Activated naive CD4-positive, alpha-beta T cell treated with anti-CD3 and anti-CD28 coated beads, Interleukin-2, amount 10 ng/mL, durations not matched to agents 7 days and 5 days (primary cell): ENCODE measurements at regions not wholly inside any gene's neighbourhood (a gene's known extent, or its start where the extent isn't known, plus 50 kb on each side); places are given as distances from the start of the nearest gene placed in this dataset.
"Not testable (repeated sequence)": the region's sequence is repeated elsewhere in the genome, so short reads cannot be mapped to it uniquely, and the experiment has no call there.

Experiments
- CTCF ChIA-PET: fragments of 350-600 bp; sonication (Branson Sonifier 250); formaldehyde crosslinking; loops from one replicate; lab custom pipeline; 2021; ENCODE audit warnings: antibody characterized with exemption; lab: Charles Lee
- DNase-seq: peaks from one replicate; pipeline ENCODE4 v3.0.0-alpha.2; 2020
- H3K27ac Mint-ChIP-seq: one replicate; pipeline ENCODE4 v1.8.0; 2021; ENCODE audit warnings: mild to moderate bottlenecking, moderate library complexity, mixed read lengths
- H3K27me3 Mint-ChIP-seq: one replicate; pipeline ENCODE4 v1.8.0; 2021; ENCODE audit warnings: mild to moderate bottlenecking, mixed read lengths
- H3K36me3 Mint-ChIP-seq: one replicate; pipeline ENCODE4 v1.8.0; 2021; ENCODE audit warnings: mixed read lengths
- H3K4me1 Mint-ChIP-seq: one replicate; pipeline ENCODE4 v1.8.0; 2021; ENCODE audit warnings: mixed read lengths
- H3K4me3 Mint-ChIP-seq: one replicate; pipeline ENCODE4 v1.8.0; 2021; ENCODE audit warnings: mild to moderate bottlenecking, moderate library complexity, mixed read lengths
- H3K9me3 Mint-ChIP-seq: one replicate; pipeline ENCODE4 v1.8.0; 2021; ENCODE audit warnings: mixed read lengths

DNA sequence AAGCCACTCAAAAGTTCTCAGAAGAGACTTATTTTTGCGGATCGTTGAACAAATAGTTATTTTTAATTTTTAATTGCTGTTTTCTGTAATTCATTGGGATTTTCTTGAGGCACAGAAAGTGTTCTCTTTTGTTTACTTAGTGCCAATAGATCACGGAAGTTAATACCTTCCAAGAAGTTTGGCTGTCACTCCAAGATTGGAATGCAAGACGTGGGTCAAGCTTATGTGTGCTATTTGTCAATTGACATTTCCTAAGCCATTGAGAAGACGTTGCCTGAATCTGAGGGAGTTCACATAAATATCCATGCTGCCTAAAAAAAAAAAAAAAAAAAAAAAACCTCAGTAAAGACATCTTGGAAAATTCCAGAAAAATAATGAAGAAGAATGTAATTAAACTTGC lies 1071.4 kb upstream of the ADGRB3 start:
- Mint-ChIP-seq H3K4me1 (no peaks in the 10 kb centered on the region), H3K4me3 (no peak overlapping the region), H3K27ac (no peak overlapping the region), H3K27me3 (no peaks in the 10 kb centered on the region), H3K36me3 (no peaks in the 10 kb centered on the region), H3K9me3 (peaks cover under 1% of the 10 kb centered on the region)
- CTCF ChIA-PET = no interaction called here
- no peak for DNase-seq

DNA sequence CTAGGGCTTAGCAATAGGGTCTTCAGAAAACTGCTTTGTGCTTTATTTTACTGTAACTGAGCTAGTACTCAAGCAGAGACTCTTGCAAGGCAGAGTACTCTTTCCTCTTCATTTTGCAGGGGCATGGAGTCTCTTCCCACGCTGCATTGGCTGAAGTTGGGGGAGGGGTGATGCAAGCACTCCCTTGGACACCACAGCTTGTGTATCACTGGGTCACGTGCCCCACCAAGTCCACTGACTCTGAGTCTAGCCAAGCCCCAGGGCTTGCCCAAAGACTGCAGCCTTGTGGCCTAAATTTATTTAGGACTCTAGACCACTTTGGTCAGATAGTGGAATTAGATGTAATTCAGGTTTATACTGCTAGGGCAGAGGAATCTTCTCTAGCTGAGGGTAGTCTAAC lies 1075.0 kb upstream of the ADGRB3 start:
- peaks cover 14% of the 10 kb centered on the region for H3K9me3 Mint-ChIP-seq
- H3K27ac Mint-ChIP-seq = no peak overlapping the region
- H3K27me3 Mint-ChIP-seq = no peaks in the 10 kb centered on the region
- CTCF ChIA-PET = no interaction called here
- H3K4me3 Mint-ChIP-seq = no peak overlapping the region
- DNase-seq = no peak
- no peaks in the 10 kb centered on the region for H3K4me1 Mint-ChIP-seq
- H3K36me3 Mint-ChIP-seq = no peaks in the 10 kb centered on the region

DNA sequence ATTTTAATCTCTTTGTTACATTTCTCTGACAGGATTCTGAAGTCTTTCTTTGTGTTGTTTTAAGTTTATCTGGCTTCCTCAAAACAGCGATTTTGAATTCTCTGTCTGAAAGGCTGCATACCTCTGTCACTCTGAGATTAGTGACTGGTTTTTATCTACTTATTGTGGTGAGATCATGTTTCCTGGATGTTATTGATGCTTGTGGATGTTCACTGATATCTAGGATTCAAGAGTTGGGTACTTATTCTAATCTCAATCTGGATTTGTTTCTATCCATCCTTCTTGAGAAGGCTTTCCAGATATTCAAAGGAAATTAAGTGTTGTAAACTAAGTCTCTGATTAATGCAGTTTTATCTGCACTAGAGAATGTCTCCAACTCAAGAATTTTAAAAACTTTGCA lies 1076.1 kb upstream of the ADGRB3 start:
- CTCF ChIA-PET = no interaction called here
- Mint-ChIP-seq H3K9me3 (peaks cover 16% of the 10 kb centered on the region), H3K4me1 (no peaks in the 10 kb centered on the region), H3K27ac (no peak overlapping the region), H3K36me3 (no peaks in the 10 kb centered on the region), H3K27me3 (no peaks in the 10 kb centered on the region), H3K4me3 (no peak overlapping the region)
- DNase-seq = no peak

DNA sequence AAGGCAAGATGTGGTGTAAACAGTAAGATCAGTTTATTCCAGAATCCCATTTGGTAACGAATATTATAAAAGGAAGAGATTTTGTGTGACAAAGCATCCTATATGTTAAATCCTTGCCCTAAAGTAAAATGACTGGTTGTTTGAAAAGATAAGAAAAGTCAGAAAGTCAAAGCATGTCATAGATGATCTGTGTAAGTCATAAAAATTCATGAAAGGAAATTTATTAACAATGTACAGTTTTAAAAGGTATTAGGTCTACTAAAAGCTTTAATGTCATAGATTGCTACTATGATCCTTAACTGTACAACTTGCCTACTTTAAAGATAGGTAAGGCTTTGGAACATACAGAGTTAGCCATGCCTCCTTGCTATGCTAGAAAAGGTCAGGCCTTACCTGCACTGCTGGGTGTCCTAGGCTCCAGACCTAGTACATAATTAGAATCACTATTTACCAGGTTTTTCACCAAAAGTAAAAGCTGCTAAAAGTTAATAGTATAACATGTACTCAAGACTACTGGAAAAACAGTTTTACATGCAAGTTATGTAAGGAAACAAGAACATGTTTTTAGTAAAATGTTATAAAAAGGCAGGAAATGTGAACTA lies 1090.1 kb upstream of the ADGRB3 start:
- Mint-ChIP-seq H3K4me3 (no peak overlapping the region), H3K4me1 (no peaks in the 10 kb centered on the region), H3K36me3 (no peaks in the 10 kb centered on the region), H3K27ac (no peak overlapping the region), H3K27me3 (no peaks in the 10 kb centered on the region), H3K9me3 (peaks cover 23% of the 10 kb centered on the region)
- no peak for DNase-seq
- CTCF ChIA-PET = no interaction called here

DNA sequence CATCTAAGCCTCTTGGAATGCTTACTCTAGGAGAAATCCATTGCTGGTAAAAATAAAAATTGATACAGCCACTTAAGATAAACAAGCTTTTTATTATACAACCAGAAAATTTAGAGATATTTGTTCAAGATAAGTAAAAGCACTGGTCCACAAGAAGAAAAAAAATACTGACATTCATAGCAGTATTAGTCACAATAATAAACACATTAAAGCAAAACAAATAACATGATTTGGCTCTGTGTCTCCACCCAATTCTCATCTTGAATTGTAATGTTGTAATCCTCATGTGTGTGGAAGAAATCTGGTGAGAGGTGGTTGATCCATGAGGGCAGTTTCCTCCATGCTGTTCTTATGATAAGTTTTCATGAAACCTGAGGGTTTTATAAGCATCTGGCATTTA lies 1093.5 kb upstream of the ADGRB3 start:
- Mint-ChIP-seq H3K27me3 (no peaks in the 10 kb centered on the region), H3K9me3 (peaks cover 20% of the 10 kb centered on the region), H3K4me3 (no peak overlapping the region), H3K36me3 (no peaks in the 10 kb centered on the region), H3K4me1 (no peaks in the 10 kb centered on the region), H3K27ac (no peak overlapping the region)
- CTCF ChIA-PET = no interaction called here
- no peak for DNase-seq

DNA sequence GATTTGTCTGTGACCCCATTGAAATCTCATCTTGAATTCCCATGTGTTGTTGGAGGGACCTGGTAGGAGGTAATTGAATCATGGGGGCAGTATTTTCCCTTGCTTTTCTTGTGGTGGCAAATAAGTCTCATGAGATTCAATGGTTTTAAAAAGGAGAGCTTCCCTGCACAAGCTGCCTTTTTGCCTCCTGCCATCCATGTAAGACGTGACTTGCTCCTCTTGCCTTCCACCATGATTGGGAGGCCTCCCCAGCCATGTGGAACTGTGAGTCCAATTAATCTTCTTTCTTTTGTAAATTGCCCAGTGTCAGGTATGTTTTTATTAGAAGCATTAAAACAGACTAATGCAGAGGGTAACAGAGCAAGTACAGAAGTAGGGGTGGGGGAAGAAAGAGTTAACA lies 1097.0 kb upstream of the ADGRB3 start:
- H3K36me3 Mint-ChIP-seq = no peaks in the 10 kb centered on the region
- no peaks in the 10 kb centered on the region for H3K27me3 Mint-ChIP-seq
- no peak overlapping the region for H3K4me3 Mint-ChIP-seq
- CTCF ChIA-PET = no interaction called here
- H3K4me1 Mint-ChIP-seq = no peaks in the 10 kb centered on the region
- DNase-seq = no peak
- peaks cover 10% of the 10 kb centered on the region for H3K9me3 Mint-ChIP-seq
- H3K27ac Mint-ChIP-seq = no peak overlapping the region

DNA sequence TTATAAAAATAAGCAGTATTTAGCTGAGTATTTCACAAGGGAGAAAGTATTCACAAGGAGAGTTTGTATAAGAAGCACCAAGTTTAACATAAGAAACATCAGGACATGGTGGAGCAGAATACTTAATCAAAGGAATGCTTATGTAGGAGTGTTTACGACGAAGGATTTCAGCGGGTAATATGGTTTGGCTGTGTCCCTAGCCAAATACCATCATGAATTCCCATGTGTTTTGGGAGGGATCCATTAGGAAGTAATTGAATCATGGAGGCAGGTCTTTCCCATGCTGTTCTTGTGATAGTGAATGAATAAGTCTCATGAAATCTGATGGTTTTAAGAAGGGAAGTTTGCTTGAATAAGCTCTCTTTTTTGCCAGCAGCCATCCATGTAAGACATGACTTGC lies 1099.1 kb upstream of the ADGRB3 start:
- Mint-ChIP-seq H3K9me3 (peaks cover 5% of the 10 kb centered on the region), H3K27me3 (no peaks in the 10 kb centered on the region), H3K36me3 (no peaks in the 10 kb centered on the region), H3K4me3 (no peak overlapping the region), H3K4me1 (no peaks in the 10 kb centered on the region), H3K27ac (no peak overlapping the region)
- CTCF ChIA-PET = no interaction called here
- no peak for DNase-seq

DNA sequence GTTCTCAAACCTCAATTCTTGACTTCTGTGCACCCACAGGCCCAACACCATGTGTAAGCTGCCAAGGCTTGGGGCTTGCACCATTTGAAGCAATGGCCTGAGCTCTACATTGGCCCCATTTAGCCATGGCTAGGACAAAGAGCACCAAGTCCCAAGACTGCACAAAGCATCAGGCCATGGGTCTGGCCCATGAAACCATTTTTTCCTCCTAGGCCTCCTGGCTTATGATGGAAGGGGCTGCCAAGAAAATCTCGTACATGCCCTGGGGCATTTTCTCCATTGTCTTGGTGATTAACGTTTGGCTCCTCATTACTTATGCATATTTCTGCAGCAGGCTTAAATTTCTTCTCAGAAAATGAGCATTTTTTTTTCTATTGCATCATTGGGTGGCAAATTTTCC lies 1128.7 kb upstream of the ADGRB3 start:
- Mint-ChIP-seq H3K27me3 (no peaks in the 10 kb centered on the region), H3K27ac (no peak overlapping the region), H3K36me3 (no peaks in the 10 kb centered on the region), H3K4me1 (no peaks in the 10 kb centered on the region), H3K9me3 (peaks cover 20% of the 10 kb centered on the region), H3K4me3 (no peak overlapping the region)
- no peak for DNase-seq
- CTCF ChIA-PET = no interaction called here

DNA sequence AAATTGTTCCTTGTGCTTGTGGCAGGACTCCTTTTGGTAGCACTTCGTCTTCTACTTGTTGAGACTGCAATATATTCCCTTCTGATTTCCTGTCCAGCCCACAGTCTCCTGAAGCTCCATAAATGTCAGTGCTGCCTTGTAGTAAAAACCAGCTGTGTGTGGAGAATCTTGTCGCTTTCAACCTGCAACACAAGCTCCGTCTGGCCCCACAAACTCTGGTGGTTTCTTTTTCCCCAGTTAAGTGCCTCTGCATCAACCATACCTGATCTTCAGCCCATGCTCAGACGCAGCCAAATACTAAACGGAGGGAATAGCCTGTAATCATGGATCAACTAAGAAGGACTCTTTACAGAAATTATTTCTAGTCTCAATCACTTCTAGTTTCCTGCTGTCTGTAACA lies 1133.3 kb upstream of the ADGRB3 start:
- DNase-seq = no peak
- CTCF ChIA-PET = no interaction called here
- Mint-ChIP-seq H3K27ac (no peak overlapping the region), H3K4me3 (no peak overlapping the region), H3K36me3 (no peaks in the 10 kb centered on the region), H3K9me3 (peaks cover 8% of the 10 kb centered on the region), H3K4me1 (no peaks in the 10 kb centered on the region), H3K27me3 (no peaks in the 10 kb centered on the region)

DNA sequence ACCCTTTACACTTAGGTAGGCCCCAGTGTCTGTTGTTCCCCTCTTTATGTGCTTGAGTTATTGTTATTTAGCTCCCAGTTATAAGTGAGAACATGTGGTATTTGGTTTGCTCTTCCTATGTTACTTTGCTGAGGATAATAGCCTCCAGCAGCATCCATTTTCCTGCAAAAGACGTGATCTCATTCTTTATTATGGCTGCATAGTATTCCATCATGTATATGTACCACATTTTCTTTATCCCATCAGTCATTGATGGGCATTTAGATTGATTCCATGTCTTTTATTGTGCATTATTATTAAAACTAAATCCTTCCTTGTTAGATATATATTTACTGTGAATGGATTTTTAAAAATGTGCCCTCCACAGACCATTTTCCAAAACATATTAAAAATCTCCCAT lies 1137.3 kb upstream of the ADGRB3 start:
- H3K27ac Mint-ChIP-seq = no peak overlapping the region
- no peaks in the 10 kb centered on the region for H3K36me3 Mint-ChIP-seq
- no peak for DNase-seq
- CTCF ChIA-PET = no interaction called here
- H3K27me3 Mint-ChIP-seq = no peaks in the 10 kb centered on the region
- H3K4me3 Mint-ChIP-seq = no peak overlapping the region
- peaks cover 4% of the 10 kb centered on the region for H3K9me3 Mint-ChIP-seq
- no peaks in the 10 kb centered on the region for H3K4me1 Mint-ChIP-seq

DNA sequence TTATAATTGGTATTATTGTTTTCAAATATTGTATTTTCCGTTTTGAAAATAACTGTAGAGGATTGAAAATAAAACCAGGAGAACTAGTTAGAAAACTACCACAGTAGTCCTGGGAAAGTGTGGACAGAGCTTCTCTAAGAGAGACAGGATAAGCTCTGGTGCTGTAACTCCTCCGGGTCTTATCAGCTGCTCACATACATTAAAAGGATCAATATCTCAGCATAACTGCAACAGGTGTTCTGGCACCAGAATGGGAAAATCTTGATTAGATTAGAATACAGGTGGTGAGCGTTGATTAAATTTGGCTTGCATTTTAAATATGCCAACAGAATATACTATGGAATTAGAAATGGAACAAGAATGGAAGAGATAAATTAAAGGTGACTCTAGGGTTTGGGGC lies 1138.9 kb upstream of the ADGRB3 start:
- Mint-ChIP-seq H3K27ac (no peak overlapping the region), H3K36me3 (no peaks in the 10 kb centered on the region), H3K4me1 (no peaks in the 10 kb centered on the region), H3K4me3 (no peak overlapping the region), H3K27me3 (no peaks in the 10 kb centered on the region), H3K9me3 (peaks cover 3% of the 10 kb centered on the region)
- DNase-seq = no peak
- CTCF ChIA-PET = no interaction called here

DNA sequence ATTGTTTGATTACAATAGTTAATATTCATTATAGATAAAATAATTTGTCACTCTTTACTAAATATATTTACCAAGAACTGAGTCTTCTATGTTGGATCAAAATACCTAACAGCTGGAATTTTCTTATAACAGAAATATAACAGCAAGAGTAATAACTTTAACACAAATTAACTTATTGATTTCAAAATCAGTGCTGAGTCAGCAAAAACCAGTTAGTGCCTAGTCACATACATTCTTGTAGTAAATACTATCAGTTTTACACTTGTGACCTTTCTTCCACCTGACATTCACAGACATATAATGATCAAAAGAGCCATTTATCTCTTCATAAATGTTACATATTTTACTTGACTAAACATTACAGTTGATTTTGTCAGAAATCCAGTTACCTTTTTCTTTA lies 1141.4 kb upstream of the ADGRB3 start:
- Mint-ChIP-seq H3K27me3 (no peaks in the 10 kb centered on the region), H3K4me3 (no peak overlapping the region), H3K4me1 (no peaks in the 10 kb centered on the region), H3K9me3 (peaks cover 11% of the 10 kb centered on the region), H3K36me3 (no peaks in the 10 kb centered on the region), H3K27ac (no peak overlapping the region)
- CTCF ChIA-PET = no interaction called here
- no peak for DNase-seq

DNA sequence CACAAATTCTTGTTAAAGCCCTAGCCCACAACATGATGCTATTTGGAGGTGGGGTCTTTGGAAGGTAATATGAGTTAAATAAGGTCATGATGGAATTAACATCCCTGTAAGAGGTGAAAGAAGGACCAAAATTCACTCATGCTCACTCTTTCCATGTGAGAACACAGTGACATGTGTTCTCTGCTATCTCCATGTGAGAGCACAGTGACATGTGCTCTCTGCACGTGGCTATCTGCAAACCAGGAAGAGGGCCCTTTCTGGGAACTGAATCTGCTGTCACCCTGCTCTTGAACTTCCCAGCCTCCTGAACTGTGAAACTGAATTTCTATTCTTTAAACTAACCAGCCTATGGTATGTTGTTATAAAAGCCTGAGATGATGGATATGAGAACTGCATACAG lies 1159.4 kb upstream of the ADGRB3 start:
- no peak overlapping the region for H3K27ac Mint-ChIP-seq
- no peaks in the 10 kb centered on the region for H3K27me3 Mint-ChIP-seq
- peaks cover 12% of the 10 kb centered on the region for H3K9me3 Mint-ChIP-seq
- no peaks in the 10 kb centered on the region for H3K4me1 Mint-ChIP-seq
- no peak overlapping the region for H3K4me3 Mint-ChIP-seq
- no peaks in the 10 kb centered on the region for H3K36me3 Mint-ChIP-seq
- no peak for DNase-seq
- CTCF ChIA-PET = no interaction called here

DNA sequence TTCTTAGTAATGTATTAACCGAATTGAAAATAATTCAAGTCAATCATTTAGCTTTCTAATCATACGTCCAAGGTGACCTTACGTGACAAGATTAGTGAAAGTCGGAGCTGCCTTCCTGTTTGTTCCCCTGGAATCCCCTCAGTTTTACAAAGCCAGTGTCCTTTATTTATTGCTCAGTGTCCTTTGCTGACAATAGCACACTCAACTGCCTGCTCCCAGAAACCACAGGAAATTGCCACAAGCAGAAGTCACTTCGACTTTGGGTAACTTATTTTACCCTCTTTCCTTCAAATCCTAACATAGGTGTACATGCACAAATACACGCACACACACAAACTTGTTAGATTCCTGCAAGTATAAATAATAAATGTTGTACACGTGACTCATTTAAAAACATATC lies 1167.7 kb upstream of the ADGRB3 start:
- CTCF ChIA-PET = no interaction called here
- Mint-ChIP-seq H3K4me3 (no peak overlapping the region), H3K27me3 (no peaks in the 10 kb centered on the region), H3K27ac (no peak overlapping the region), H3K4me1 (no peaks in the 10 kb centered on the region), H3K36me3 (no peaks in the 10 kb centered on the region), H3K9me3 (peaks cover 14% of the 10 kb centered on the region)
- no peak for DNase-seq

DNA sequence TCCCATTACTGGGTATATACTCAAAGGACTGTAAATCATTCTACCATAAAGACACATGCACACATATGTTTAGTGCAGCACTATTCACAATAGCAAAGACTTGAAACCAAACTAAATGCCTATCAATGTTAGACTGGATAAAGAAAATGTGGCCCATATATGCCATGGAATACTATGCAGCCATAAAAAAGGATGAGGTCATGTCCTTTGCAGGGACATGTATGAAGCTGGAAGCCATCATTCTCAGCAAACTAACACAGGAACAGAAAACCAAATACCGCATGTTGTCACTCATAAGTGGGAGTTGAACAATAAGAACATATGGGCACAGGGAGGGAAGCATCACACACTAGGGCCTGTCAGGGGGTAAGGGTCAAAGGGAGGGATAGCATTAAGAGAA lies 1172.4 kb upstream of the ADGRB3 start:
- H3K27me3 Mint-ChIP-seq, H3K27ac Mint-ChIP-seq, CTCF ChIA-PET, DNase-seq, H3K4me1 Mint-ChIP-seq, H3K4me3 Mint-ChIP-seq, H3K36me3 Mint-ChIP-seq: not testable (repeated sequence)
- H3K9me3 Mint-ChIP-seq = peaks cover 26% of the 10 kb centered on the region

DNA sequence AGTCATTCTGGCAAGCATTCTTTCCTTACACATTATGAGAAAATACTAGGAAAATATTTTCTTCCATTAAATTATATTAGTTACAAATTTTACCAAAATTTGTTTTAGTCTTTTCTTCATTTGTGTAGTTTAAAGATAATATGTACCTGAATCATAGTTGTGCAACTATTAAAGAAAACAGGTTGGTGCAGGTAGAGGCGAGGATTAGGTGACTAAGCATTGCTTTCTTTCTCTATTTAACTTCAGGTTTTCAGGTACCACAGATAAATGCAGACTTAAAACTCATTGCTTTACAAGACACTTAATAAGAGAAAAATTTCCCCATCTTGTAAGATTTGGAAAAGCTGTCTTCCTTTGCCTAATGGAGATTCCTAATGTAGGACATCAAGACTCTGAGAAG lies 1175.5 kb upstream of the ADGRB3 start:
- no peak for DNase-seq
- H3K27ac Mint-ChIP-seq = no peak overlapping the region
- H3K27me3 Mint-ChIP-seq = no peaks in the 10 kb centered on the region
- CTCF ChIA-PET = no interaction called here
- no peaks in the 10 kb centered on the region for H3K36me3 Mint-ChIP-seq
- H3K4me3 Mint-ChIP-seq = no peak overlapping the region
- H3K9me3 Mint-ChIP-seq = peaks cover 23% of the 10 kb centered on the region
- H3K4me1 Mint-ChIP-seq = no peaks in the 10 kb centered on the region
